NCI-H510A (cell line): ENCODE measurements at regions not wholly inside any gene's neighbourhood (a gene's known extent, or its start where the extent isn't known, plus 50 kb on each side); places are given as distances from the start of the nearest gene placed in this dataset.
"Not testable (repeated sequence)": the region's sequence is repeated elsewhere in the genome, so short reads cannot be mapped to it uniquely, and the experiment has no call there.

Source experiments
- DNase-seq: peaks from one replicate; lab custom pipeline; 2025; lab: John Stamatoyannopoulos, UW

DNA sequence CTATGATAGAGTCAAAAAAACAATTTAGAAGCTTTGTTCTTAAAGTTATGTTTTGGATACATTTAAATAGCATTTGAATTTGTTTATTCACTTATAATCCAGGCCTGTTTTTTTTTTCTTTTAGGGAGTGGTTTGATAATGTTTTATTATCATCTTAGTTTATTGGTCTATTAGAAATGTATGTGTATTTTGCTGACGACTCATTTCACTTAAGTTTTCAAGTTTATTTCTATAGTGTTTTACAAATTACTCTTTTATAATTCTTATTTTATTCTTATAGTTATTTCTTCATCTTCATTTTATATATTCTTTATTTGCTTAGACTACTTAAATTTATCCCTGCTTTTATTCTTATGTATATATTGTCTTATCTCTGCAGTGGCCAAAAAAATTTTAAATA, 804.5 kb downstream of the NR4A2 start:
- DNase-seq, result no peak

DNA sequence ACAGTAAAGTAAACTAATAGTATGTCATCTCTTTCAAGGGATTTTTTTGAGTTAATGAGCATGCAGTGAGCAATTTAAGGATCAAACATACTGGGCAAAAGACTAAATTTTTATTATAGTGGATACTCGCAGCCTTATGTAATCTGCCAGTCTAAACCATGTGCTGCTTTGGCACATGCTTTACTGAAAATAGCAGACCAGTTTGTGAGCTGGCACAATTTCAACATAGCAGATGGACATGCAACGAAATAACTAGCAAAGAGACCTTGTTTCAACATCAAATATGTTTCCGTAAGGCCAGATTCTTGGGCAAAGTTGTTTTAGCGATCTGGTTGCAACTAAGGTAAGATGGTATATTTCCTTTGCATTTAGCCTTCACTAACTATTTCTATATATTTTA, 807.3 kb downstream of the NR4A2 start:
- DNase-seq, result no peak

DNA sequence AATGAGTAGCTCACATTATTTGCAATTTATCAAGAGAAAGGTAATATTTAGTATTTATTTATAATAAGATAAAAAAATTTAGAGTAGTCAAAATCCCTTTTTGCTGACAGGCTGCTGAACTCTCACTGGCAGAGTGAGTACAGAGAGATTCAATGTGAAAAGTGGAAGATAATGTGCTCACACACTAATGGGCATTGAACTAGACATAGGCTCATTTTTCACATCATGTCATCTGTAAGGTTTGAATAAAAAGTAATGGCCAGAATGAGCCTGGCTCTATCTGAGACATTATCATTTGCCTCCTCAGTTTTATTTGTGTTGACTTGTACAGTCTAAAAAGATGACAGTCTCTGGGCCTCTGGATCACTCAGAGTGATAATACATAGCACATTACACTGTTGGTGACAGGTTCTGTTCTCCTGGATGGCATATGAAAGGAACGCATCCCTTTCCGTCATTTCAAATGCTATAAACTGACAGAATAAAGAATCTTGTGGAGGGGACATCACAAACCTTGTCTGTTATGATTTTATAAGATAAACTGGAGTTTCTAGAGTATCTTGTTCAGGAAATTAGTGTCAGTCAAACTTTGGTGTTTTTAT, 812.9 kb downstream of the NR4A2 start:
- no peak for DNase-seq

DNA sequence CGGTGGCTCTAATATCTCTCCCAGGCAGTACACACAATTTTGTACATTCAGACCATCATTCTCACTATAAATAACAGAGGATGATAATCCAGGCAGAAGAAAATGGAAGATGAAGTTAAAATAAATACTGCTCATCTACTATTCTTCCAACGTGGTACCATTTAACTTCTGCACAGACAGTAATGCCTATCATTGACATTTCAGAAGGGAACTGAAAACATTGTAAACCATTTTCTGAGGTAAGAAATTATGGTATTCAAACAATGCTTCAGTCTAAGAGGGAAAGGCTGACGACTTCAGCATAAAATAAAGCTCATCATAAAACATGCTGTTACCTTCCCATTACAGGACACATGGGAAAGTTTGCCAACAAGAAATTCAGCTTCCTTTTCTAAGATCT, 814.4 kb downstream of the NR4A2 start:
- no peak for DNase-seq

DNA sequence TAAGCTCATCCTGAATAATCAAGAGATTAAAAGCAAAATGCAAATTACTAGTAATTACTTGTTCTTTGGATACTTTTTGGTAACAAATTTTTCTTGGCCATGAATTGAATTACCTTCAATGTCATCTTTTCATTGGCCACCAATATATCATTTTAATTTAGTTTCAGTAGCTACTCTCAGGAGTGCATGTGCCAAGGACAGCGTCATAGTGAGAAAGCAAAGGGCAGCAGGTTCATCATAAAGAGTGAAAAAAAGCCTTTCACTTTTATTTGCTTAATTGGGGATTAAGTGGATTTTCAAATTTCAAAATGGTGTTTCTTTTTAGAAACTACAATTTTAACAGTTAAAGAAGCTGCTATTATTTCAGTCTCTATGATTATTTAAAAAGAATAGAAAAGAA, 815.2 kb downstream of the NR4A2 start:
- no peak for DNase-seq

DNA sequence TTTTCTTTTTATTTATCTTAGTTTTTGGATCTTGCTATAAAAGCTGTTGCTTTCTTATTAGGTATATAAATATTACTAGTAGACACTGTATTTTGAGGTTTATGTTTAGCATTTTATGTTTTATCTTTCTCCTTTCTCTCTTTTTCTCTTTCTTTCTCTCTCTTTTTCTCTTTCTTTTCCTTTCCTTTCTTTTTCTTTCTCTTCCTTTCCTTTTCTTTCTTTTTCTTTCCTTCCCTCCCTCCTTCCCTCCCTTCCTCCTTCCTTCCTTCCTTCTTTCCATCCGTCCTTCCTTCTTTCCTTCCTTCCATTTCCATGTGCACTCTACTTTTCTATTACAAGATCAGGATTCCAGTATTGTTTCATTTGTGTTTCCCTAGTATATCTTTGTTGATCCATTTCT, 814.8 kb downstream of the KCNJ3 start:
- no peak for DNase-seq

DNA sequence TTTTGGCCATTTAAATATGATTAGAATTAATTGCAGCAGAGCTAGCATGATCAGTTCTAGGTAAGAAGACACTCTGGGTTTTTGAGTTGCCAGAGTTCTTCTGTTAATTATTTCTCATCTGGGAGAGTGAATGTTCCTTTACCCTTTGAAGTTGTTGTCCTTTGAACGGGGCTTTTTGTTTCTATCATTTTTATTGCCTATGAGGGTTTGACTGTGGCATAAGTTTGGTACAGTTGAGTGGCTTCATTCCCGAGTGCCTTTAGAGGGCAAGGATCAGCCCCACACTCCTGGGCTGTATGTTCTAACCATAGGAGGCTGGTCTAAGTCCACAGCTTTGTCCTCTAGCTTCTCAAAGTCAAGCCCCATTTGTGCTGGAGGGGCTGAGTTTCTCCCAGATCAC, 804.3 kb downstream of the KCNJ3 start:
- DNase-seq, result no peak

DNA sequence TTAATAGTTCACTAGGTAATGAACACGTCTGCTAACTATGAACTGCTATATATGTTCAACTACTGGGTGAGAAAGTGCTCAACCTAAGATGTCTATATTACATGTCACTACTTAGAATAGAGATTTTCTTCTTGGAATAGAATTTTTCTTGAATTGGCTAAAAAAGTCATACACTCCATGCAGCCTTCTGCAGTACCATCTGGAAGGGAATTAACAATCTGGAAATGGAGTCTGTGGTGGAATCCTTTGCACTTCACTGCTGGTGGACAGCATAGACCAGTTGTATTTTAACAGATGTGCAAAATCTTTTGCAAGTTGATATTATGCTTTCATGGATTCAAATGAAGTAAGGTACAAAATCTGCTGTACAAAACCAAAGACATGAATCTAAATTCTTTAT, 799.6 kb downstream of the KCNJ3 start:
- no peak for DNase-seq

DNA sequence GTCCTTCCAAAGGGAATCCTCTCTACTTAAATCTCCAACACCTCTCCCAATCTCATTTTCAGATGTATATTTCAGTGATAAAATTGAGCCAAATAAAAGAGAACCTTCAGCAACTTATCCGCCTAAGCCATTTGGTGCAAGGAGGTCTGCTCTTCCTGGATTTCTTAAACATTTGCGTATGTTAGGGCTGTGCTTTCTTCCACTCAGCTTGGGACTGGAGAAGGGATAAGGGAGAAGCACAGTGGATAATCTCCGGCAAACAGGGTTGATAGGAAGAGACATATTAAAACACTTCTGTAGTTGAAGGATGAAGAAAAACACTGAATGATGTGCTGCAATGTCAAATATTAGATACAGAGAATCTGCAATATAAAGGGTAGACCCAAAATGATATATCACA, 796.2 kb downstream of the KCNJ3 start:
- no peak for DNase-seq

DNA sequence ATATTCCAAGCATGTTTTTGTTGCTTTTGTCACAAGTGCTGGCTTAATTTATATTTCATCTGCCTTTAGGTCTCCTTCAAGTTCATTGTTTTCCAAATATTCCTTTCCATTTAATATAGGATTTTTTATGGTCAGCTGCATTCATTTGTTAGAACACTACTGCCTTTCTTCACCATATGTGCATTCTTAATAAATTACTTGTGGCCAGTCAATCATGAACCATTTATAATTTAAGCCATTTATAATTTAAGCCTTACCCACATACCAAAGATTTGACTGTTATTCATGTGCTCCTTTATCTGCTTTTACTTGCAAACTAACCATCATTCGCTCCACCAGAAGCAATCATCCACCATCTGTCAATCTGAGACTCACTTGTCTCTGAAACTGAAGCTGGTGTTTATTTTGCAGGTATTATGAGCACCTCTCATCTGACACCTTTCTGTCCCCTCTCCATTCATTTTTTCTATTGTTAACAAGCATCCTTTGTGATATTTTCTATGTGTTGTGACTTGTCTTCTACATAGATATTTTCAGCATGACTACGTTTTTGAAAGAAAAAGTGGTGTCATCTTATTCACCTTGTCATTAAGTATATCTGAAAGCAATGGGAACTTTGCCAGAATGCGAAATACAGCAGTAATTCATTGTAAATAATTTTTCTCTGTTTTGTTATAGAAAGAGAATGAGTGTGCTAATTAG, 786.8 kb downstream of the KCNJ3 start:
- no peak for DNase-seq

DNA sequence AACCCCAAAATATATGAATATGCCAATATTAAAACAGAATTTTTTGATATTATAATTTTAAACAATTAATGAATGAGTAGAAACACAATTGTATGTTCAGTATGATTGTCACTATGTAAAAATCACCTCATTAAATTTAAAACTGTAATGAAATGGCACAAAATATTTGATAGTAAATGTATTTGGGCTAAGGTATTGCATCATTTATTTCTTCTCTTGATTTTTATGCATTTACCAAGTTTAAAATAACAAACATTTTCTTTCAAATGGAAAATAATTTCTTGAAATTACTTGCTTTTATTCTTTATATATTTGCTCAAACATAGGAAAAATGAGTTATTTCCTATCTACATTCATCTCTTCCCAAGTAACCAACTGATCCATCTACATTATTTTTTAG, 782.6 kb downstream of the KCNJ3 start:
- no peak for DNase-seq

DNA sequence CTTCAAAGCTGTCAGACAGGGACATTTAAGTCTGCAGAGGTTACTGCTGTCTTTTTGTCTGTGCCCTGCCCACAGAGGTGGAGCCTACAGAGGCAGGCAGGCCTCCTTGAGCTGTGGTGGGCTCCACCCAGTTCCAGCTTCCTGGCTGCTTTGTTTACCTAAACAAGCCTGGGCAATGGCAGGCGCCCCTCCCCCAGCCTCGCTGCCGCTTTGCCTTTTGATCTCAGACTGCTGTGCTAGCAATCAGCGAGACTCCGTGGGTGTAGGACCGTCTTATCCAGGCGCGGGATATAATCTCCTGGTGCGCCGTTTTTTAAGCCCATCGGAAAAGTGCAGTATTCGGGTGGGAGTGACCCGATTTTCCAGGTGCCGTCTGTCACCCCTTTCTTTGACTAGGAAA, 773.5 kb downstream of the KCNJ3 start:
- not testable (repeated sequence) for DNase-seq

DNA sequence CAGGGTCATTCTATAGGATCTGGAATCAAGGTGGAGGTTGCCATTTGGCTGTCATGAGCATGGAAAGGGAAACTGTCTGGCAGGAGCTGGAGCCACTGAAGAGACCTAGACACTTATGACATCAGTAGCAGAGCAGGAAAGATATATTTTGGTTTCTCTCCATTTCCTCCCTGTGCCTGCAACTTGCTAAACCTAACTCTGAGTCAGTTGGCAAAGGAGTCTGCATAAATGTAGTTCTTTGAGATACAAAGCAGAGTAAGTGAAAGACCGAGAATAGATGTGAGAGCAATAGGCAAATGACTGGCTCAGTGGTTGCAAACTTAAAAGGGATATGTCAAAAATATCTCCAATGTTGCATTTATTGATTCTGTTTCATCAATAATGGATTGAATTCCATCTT, 757.7 kb downstream of the KCNJ3 start:
- no peak for DNase-seq

DNA sequence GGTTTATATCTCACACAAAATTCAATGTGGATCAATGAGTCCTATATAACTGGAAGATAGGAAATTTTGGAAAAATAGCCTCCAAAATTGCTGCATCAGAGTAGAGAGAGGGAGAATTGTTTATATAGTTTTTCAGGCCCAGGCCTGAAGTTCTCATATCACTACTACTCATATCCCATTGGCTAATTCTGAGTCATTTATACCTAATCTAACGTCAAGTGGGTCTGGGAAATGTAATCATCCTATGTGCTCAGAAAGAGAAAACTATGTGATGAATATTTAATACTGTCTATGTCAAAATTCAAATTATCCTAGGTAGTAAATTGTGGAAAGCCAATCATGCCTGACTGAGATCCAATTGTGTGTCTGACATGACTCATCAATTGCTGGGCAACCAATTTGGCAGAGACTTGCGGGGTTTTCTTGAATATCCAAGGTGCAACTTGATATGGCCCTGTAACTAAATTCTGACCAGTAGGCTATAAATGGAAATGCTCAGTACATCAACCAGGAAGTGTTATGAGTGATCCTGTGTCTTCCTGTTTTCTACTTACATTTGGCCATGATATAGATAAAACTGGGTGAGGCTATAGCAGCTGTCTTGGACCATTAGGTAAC, 744.4 kb downstream of the KCNJ3 start:
- DNase-seq, result no peak

DNA sequence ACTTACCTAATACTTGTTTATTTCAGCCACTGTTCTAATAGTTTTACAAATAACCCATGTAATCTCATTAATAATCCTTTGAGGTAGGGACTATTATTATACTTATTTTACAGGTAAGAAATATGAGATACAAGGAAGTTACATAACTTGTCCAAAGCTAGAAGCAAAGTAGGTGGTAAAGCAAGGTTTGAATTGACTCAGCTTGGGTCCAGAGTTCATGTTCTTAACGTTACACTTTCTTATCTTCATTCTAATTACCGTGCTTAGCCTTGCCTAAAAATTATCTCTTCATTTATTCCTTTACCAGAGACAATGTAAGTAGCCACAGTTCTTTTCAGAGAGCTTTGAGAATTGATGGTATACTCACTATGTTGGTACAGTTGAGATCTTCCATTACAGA, 743.6 kb downstream of the KCNJ3 start:
- DNase-seq, result no peak

DNA sequence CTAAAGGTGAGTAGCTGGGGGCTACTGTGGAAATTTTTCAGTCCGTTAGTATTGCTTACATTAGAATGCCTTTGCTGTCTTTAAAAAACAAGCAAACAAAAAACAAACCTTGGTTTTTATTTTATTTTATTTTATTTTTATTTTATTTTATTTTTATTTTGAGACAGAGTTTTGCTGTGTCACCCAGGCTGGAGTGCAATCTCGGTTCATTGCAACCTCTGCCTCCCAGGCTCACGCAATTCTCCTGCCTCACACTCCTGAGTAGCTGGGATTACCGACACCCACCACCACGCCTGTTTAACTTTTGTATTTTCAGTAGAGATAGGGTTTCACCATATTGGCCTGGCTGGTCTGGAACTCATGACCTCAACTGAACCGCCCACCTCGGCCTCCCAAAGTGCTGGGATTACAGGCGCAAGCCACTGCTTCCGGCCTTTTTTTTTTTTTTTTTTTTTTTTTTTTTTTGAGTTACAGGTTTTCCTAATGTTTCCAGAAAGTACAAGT, 732.6 kb downstream of the KCNJ3 start:
- DNase-seq, result no peak

DNA sequence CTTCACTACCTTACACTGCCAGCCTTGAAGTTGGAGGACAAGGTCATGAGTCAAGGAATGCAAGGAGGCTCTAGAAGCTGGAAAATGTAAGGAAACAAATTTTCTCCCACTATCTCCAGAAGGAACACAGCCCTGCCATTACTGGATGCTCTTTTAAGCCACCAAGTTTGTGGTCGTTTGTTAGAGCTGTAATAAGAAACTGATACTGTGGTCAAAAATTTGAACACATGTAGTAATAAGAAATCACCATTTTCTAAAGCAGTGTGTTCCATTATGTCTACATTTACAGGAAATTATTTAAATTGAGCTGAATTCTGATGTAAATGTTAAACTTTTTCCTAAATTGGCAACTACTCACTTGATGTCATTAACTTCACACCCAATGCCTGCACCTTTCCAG, 729.0 kb downstream of the KCNJ3 start:
- DNase-seq, result no peak

DNA sequence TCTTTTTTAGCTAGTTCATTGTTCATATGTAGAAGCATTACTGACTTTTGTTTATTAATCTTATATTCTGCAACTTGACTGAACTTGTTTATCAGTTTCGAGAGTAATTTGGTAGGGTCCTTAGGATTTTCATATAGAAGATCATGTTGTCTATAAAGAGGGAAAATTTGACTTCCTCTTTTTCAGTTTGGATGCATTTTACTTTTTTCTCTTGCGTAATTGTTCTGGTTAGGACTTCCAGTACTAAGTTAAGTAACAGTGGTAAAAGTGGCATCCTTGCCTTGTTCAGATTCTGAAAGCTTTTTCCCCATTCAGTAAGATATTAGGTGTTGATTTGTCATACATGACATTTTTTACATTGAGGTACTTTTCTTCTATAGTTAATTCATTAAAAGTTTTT, 726.0 kb downstream of the KCNJ3 start:
- DNase-seq, result no peak

DNA sequence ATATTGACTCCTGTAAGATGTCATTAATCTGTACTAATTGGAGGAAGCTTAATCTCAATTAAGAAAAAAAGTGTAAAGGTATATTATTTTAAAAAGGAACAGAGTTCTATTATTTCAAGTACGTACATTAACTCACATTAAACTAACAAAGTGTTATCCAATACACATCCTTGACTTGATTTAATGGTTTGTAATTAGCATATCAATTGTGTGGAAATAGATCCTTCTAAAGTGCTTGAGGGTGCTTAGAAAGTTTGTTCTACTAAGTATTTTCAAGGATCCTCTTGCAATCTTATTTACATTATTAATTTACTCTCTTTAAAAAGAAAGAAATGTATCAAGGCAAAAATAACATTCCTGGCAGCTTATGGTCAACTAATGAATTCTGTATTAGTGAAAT, 720.3 kb downstream of the KCNJ3 start:
- no peak for DNase-seq

DNA sequence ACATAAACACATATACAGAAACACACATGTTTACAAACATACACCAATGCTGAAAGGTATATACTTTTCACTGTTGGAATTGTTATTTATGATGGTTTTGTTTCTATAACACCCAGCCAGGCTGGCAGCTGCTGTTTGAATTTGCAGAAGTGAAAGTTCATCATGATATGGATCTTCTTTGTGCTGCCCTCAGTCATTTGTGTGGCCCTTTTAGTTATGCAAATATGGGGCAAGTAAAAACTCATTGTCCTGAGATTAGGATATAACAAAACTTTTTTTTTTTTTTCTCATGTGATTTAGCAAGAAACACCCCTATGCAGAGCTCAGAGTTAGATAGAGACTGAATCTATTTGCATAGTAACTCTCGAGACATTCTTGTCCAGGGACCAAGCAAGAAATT, 714.1 kb downstream of the KCNJ3 start:
- DNase-seq, result no peak

DNA sequence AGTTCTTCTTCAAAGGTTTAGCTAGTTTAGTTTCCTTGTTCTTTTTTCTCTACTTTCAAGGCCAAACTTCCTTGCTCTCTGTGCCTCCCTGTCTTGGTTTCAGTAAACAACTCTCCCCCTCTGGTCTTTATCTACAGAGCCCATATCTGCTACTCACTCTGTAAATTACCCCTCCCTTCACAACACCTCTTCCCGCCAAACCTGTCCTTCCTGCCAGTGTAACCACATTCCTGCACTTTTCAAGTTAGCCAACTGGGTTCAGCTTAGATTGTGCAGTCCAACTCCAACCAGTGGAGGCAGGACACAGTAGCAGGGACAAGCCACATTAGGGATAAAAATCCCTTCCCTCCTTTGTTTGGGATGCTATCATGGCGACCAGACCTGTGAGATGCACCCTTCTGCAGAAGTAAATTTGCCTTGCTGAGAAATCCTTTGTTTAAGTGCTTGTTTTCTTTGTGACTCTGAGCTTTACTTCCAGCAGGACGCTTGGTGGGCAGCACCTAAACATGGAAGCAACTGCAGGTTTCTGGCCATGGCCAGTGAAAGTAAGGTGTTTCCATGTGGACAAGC, 706.0 kb downstream of the KCNJ3 start:
- no peak for DNase-seq

DNA sequence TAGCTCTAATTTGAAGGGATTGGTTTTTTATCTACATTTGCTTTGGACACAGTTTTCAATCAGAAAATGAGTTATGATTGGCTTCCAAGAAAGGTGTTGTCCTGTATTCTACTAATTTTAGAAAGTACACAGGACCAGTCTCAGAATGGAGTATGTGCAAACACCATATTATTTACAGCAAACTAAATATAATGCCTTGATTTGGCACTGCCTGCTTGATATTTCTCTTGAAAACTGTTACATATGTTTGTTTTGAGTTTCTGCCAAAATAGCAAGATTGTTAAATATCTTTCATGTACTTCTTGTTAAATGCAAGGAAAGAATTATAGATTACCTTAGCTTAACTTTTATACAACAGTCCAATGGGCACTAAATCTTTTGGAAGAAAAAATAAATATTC, 694.9 kb downstream of the KCNJ3 start:
- no peak for DNase-seq

DNA sequence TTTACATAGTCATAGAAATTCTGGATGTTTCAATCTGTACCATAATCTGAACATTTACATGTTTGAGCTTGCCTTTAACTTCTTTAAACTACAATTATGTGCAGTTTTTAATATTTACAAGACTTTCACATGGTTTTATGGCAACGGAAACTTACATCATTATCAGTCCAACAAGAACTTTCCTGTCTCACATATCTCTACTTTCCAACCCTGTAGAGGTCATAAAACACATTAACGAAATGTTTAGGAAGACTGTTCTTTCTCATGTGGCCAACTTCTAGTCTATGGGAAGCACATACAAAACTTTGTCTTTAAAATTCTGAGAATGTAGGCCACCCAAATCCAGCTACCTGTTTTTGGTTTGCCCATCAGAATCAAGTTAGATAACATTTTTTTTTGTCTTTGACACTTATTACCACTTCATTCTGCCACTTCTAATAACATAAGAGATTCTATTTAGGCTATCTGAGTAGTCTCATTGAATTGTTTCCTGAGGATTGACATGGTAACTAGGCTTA, 693.2 kb downstream of the KCNJ3 start:
- no peak for DNase-seq
